SH-SY5Y (cell line): ENCODE measurements at regions not wholly inside any gene's neighbourhood (a gene's known extent, or its start where the extent isn't known, plus 50 kb on each side); places are given as distances from the start of the nearest gene placed in this dataset.

Experiments
- GATA2 ChIP-seq: IDR thresholded peaks from 2 replicates; pipeline ENCODE4 v1.6.1; 2011; ENCODE audit warnings: mild to moderate bottlenecking, low read depth, low read length
- GATA3 ChIP-seq: IDR thresholded peaks from 2 replicates; pipeline ENCODE4 v1.6.1; 2011; ENCODE audit warnings: low read depth, mild to moderate bottlenecking, low read length, moderate library complexity

DNA sequence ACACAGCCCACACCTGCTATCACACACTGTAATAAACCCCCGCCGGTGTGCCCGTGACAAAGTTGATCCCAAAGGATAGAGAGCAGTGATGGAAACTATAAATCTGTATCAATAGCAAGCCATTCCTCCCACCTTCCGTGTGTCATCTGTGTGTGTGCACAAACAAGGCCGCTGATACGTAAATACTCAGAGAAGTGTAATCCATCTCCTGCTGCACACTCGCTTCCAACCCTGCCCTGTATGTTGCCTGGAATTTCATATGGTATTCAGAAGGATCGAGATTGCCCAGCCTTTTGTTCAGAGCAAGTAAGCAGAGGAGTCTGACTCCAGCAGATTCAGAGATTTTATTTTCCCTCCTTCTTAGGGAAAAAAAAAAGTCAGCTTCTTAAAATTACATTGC, 581.1 kb upstream of the ZFHX3 start:
- TF ChIP-seq GATA3 (no peak), GATA2 (no peak)
